K562 (cell line): ENCODE measurements at regions not wholly inside any gene's neighbourhood (a gene's known extent, or its start where the extent isn't known, plus 50 kb on each side); places are given as distances from the start of the nearest gene placed in this dataset.

Experiments
- KLF16 ChIP-seq: IDR thresholded peaks from 2 replicates; pipeline ENCODE4 v1.6.1; 2016; ENCODE audit warnings: antibody characterized with exemption
- MAFK ChIP-seq: IDR thresholded peaks from 2 replicates; pipeline ENCODE4 v1.6.1; 2011; ENCODE audit warnings: low read length, improper control_type of control experiment
- MYC ChIP-seq, 2 experiments: fragments of 250-450 bp in 1 of 2; sonication (Bioruptor Pico) in 1 of 2; IDR thresholded peaks; 2 replicates each; pipeline versions ENCODE4 v1.5.1 to v1.6.1; 2012 to 2021; ENCODE audit warnings: low read depth in 2 of 2, borderline replicate concordance in 1 of 2, improper control_type of control experiment in 1 of 2, low read length in 1 of 2, mild to moderate bottlenecking in 1 of 2, moderate library complexity in 1 of 2
- POLR2A ChIP-seq: fragments of 450-650 bp; conservative IDR thresholded peaks from 2 replicates; pipeline ENCODE4 v1.6.1; 2016
- RB1 ChIP-seq: fragments of 450-650 bp; IDR thresholded peaks from 2 replicates; pipeline ENCODE4 v1.6.1; 2017; ENCODE audit warnings: low read depth, mild to moderate bottlenecking
- SMC3 ChIP-seq: conservative IDR thresholded peaks from 2 replicates; pipeline ENCODE4 v1.6.1; 2011; ENCODE audit warnings: low read depth, low read length, improper control_type of control experiment; ENCODE audit not compliant: insufficient read depth
- TAF1 ChIP-seq: IDR thresholded peaks from 2 replicates; pipeline ENCODE4 v1.6.1; 2011; ENCODE audit warnings: mild to moderate bottlenecking, low read length, moderate library complexity; ENCODE audit not compliant: insufficient read depth, control insufficient read depth, severe bottlenecking; ENCODE audit errors: extremely low read depth
- ZNF79 ChIP-seq: fragments of 250-450 bp; sonication (Bioruptor Pico); IDR thresholded peaks from 2 replicates; pipeline ENCODE4 v1.4.0; 2020; ENCODE audit warnings: low read depth, mild to moderate bottlenecking, moderate library complexity

DNA sequence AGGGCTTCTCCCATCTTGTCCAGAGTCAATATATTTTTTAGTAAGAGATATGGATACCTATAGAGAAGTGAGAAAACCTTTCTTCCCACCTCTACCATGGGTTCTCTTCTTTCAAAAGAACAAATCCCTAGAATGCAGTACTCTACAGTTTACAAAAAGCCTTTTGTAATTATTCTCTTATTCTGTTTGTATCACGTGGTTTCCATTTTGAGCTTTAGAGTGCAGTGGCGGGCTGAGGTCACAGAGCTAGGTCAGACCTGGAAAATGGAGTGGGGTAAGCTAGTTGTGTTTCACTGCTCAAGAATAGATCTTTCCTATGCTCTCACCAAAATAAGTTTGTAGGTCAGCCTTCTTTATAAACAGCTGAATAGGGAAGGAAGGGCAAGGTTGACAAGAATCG is 85.3 kb upstream of the MAF start:
- no peak for TF ChIP-seq POLR2A
- no peak for TF ChIP-seq MYC (IDR thresholded peaks at IDR 0.05; ENCODE audit: low read depth, low read length)
- TF ChIP-seq MYC (CRISPR knock-in tag; IDR thresholded peaks at IDR 0.05; ENCODE audit: borderline replicate concordance, low read depth): no peak
- no peak for TF ChIP-seq MAFK
- no peak for TF ChIP-seq RB1
- no peak for TF ChIP-seq ZNF79 (CRISPR knock-in tag)
- no peak for TF ChIP-seq KLF16
- TF ChIP-seq TAF1: no peak
- no peak for TF ChIP-seq SMC3
